GM18907 (cell line): ENCODE measurements at regions not wholly inside any gene's neighbourhood (a gene's known extent, or its start where the extent isn't known, plus 50 kb on each side); places are given as distances from the start of the nearest gene placed in this dataset.
"Not testable (repeated sequence)": the region's sequence is repeated elsewhere in the genome, so short reads cannot be mapped to it uniquely, and the experiment has no call there.

Experiments used
- ATAC-seq: cut with Tn5 transposase; IDR thresholded peaks from one replicate; pipeline ENCODE4 v1.9.1; 2021; ENCODE audit warnings: mild to moderate bottlenecking, moderate library complexity; ENCODE audit not compliant: unreplicated experiment

DNA sequence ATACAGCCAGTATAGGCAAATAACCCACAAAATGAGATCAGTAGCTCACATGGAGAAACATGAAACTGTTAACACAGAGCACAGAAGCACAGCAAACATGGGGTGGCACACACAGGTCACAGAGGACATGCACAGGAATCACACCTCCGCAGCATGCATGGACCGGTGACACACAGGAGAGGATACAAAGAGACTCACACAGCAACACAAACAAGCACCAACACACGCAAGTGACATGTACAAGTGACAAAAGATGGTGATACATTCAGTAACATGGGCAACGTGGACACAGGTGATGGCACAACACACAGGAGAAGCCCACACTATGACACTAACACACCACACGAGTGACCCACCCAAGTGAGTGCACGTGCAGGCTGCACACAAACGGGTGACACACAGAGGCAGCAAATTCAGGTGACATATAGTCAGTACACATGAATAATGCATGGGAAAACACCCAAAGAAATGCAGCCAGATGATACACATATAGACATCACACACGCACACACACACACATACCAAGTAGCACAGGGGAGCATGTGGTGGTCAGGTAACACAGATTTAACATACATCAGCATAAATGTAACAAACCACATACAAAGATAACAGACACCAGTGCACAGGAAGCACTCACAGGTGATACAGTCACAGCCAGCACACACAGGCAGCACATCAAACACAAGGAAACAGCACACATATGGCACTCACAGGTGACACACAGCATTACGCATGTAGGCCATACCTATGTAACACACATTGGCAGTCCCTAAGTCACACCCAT lies 216.0 kb upstream of the SFSWAP start:
- no peak for ATAC-seq

DNA sequence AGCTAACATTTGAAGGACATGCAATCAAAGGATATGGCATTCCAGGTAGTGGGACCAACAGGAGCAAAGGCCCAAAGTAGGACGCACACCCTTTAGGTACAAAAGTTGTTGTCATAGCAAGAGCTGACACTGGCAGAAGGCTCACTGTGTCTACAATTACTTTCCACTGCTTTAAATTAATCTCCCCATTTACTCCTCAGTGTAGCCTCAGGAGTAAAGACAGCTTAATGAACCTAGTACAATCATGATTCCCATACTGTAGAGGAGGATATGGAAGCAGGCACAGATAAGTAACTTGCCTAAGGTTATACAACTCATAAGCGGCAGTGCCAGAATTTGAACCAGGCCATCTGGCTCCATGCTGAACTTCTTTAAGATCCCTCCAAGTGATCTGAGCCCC lies 212.9 kb upstream of the SFSWAP start:
- no peak for ATAC-seq

DNA sequence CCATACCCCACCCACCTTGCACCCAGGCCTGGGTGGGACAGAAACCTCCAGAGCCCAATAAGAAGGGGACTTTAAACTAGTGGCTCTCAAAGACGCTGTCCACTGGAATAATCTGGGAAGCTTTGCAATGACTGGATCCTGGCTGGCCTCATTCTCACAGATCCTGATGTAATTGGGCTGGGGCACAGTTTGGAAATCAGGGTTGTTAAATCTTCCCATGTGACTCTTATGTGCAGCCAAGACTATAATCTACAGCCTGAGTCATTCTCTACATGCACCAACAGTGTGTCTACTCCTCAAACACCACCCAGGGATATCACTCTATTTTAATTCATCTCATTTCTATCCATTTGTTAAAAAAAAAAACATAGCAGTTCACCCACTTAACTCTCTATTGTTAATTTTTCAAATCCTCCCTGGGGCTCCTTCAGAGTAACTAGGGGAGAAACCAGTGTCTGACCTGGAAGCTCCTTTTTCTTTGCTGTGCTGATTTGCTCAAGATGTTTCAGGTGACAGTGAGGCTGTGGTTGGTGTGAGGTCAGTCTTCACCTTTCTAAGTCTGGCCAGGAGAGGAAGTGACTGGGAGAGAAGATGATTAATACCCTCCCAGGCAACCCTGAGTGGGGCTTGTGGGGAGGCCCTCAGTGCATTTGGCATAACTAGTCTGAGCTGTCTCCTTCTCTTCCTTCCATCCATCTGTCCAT lies 211.6 kb upstream of the SFSWAP start:
- no peak for ATAC-seq

- ATAC-seq, result no peak
These were observed 211.1 kb upstream of the SFSWAP start for GRCh38 chr12:131499864-131500190.

DNA sequence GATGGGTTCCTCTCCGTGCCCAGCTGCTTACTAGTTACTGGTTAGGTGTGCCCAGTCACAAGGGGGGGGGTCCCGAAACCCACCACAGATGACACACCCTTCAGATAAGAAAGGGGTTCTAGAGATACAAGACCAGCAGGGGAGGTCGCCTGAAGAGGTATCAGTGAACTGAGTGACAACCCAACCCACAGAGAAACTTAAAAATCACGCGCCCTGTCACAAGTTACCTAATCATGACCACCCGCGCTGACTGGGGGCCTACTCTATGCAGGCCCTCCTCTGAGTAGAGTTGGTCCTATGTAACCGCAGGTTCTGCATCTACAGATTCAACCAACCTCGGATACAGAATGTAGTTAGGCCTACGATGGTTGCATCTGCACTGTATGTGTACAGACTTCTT lies 210.3 kb upstream of the SFSWAP start:
- no peak for ATAC-seq

- ATAC-seq, result no peak
These were observed 205.3 kb upstream of the SFSWAP start for GRCh38 chr12:131505561-131505960.

- ATAC-seq, result no peak
These were observed 204.5 kb upstream of the SFSWAP start for GRCh38 chr12:131506426-131506825.

DNA sequence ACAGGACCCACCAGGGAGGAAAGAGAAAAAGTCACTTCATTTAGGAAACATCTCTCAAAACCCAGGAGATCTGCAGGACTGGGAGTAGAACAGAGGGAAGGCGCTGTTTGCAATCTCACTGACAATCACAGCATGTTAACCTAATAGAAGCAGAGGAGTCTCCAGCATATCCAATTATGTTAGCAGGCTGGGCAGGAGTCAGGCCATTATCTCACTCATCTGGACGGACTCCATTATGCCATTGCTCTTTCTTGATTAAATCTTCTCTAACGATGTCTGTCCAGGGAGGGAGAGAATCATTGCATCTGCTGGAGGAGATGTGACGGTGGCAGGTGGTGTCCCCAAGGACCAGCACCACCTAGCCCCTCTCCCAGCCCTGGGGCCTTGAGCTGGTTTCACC lies 203.8 kb upstream of the SFSWAP start:
- no peak for ATAC-seq

DNA sequence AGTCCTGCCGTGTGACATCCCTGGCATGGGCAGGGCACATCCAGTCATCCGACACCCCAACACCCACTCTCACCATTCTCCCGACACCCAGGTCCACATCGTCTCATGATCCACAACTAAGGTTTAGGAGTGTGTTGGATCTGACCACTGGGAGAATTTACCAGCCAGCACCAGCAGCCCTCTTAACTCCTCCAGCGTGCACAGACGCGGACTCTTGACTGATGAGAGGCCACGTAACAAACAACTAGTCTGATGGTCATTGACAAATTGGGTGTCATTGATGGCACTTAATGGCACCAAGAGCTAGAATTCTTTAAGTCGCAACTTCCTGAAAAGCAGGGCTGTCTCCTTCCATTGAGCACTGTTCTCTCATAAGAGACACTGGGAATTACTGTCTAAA lies 203.0 kb upstream of the SFSWAP start:
- ATAC-seq, result no peak

DNA sequence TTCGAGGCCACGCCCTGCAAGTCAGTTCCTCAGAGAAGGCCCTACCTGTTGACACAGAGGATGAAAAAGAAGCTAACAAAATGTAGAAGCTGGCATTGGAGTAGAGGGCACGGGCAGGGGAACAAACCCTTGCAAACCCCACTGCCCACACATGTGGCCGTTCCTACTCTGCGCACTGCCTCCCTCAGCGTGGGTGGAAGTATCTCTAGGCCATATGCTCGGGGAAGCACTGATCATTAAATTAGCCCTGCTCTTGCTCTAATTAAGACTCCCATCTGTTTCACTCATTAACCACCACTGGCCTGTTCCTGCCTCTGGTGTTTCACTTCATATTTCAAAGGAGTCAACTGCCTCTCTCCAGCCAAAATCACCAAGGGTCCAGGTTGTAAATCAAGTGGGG lies 201.2 kb upstream of the SFSWAP start:
- no peak for ATAC-seq

DNA sequence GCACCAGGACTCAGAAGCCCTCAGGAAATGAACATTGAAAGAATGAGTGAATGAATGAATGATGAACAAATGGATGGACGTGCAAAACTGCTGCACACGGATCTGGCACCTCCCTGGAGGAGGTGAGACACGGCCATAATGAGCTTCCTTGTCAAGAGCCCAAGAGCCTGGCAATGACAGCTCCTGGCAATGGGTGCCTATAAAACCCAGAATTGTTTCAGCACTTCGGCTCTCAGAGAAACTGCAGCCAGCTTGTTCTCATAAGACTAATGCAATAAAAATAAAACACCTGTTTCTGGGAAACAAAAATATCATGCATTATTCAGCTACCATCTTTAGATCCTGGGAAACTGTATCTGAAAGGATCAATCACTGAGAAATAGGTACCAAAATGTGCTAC lies 200.5 kb upstream of the SFSWAP start:
- ATAC-seq, result no peak

DNA sequence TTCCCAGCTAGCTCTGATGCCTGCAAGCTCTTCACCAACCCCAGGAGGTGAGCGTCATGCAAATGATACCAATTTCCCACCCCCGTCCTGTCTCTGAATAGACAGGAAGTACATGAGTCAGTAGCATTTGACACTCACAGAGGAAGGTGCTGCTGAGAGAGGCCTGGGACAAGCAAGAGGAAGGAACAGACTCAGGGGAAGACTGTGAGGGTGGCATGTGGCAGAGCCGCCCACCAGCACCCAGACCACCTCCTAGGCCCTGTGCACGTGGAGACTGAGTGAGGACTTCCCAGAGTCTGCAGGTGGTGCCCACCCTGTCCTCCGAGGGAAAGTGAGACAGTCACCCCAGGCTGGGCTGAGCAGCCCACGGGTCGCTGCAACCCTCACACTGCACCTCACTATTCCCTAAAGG lies 199.5 kb upstream of the SFSWAP start:
- peak; percentile 99 for ATAC-seq

- peak; percentile 25 for ATAC-seq
These were observed 198.9 kb upstream of the SFSWAP start for GRCh38 chr12:131511803-131512561.

DNA sequence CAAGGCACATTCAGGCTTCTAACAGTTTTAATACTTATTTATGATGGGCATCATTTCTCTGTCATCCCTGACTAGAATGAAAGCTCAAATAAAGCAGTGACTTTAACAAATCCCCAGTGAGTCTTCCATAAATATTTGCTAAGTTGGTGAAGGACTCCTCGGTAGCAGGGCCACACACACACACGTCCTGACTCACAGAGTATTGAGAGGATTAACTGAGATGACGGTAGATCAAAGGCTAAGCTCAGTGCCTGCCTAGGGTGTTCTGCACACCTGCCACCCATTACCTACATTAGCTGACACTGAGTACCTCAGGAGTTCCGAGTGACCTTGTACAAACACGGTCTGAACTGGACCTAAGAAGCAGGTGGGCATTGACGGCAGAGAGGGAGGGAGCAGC lies 197.3 kb upstream of the SFSWAP start:
- ATAC-seq, result no peak

GRCh38 chr12:131520553-131520952 lies 190.3 kb upstream of the SFSWAP start:
- ATAC-seq, result not testable (repeated sequence)

DNA sequence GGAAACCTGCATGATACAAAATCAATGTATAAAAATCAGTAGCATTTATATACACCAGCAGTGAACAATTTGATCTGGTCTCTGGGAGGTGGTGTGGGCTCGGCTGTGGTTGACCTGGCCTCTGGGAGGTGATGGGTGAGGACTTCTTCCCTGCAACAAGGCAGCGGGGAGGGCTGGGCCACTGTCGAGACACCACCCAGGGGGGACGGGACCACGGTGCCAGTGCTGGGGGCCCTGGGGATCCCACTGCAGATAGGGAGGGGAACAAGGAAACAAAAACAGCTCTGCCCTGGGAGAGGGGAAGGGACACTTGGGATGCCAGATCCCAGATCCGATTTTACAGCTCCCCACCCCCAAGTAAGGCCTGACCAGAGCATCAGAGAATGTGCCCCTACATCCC lies 189.6 kb upstream of the SFSWAP start:
- no peak for ATAC-seq

- ATAC-seq, result no peak
These were observed 184.9 kb upstream of the SFSWAP start for GRCh38 chr12:131525795-131526508.

DNA sequence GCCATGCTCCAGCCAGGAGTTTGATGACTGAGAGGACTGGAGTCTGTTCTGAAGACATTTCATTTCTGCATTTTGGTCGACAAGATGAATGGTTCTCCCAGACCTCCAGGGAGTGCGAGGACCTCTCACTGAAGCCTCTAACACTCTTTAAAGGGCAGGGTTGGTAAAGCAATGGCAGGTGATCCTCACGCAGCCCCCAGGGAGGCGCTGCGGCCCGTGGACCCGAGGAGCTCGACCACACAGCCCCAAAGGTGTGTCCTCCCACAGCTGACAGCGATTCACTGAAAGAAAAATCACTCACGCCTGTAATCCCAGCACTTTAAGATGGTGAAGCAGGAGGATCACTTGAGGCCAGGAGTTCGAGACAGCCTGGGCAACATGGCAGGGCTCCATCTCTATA lies 183.8 kb upstream of the SFSWAP start:
- ATAC-seq, result no peak

DNA sequence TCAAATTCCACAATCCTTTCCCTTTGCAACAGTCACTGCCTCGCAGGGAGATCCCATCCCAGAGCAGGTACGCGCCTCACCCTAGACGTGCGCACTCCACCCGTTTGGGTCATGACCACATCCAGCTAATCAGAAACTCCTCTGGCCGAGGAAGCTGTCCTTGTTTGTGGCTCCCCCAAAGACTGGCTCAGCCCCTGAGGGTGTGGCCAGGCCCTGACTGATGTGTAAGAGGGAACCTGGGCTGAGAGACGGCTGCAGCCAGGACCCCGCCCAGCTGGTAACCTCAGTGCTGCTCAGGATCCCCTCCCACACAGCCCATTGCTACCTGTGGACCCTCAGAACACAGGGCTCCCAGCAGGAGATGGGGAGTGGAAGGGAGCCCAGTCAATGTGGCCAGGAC lies 183.2 kb upstream of the SFSWAP start:
- no peak for ATAC-seq

- no peak for ATAC-seq
These were observed 182.7 kb upstream of the SFSWAP start for GRCh38 chr12:131528144-131528543.

GRCh38 chr12:131528667-131529066 lies 182.2 kb upstream of the SFSWAP start:
- no peak for ATAC-seq
